ENCODE measurements at regions not wholly inside any gene's neighbourhood (a gene's known extent, or its start where the extent isn't known, plus 50 kb on each side); places are given as distances from the start of the nearest gene placed in this dataset.
A peak's percentile ranks its signal among the peaks of the same experiment; 100 is the strongest.
"Not testable (repeated sequence)": the region's sequence is repeated elsewhere in the genome, so short reads cannot be mapped to it uniquely, and the experiment has no call there.

DNA sequence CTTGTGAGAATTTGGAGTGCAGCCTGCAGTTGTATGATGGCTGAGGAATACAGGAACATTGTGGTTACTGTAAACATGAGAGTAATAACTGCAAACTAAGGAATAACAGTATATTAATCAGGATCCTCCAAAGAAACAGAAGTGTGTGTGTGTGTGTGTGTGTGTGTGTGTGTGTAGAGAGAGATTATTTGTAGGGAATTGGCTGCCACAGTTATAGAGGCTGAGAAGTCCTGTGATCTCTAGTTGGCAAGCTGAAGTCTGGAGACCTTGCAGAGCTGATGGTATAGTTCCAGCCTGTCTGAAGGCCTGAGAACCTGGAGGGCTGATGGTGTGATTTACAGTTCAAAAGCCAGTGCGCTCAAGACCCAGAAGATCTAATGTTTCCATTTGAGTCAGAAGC lies 273.3 kb upstream of the FRG1 start:
- H3K4me3 ChIP-seq (ENCODE audit: low read depth in 1 of 5, low read length in 5 of 5); H3K9me3 ChIP-seq (ENCODE audit: control insufficient read depth in 5 of 5, low read length in 5 of 5); H3K9ac ChIP-seq (ENCODE audit: low read length in 5 of 5); H3K27me3 ChIP-seq (ENCODE audit: control insufficient read depth in 5 of 5, insufficient read depth in 4 of 5, low read length in 5 of 5); H3K36me3 ChIP-seq (ENCODE audit: control insufficient read depth in 5 of 5, insufficient read depth in 5 of 5, low read length in 5 of 5); H3K27ac ChIP-seq (ENCODE audit: low read depth, low read length); H3K4me1 ChIP-seq (ENCODE audit: control insufficient read depth in 5 of 5, insufficient read depth in 5 of 5, low read length in 5 of 5): not testable (repeated sequence)

GRCh38 chr4:189697675-189698245 lies 242.9 kb upstream of the FRG1 start:
- H3K27me3 ChIP-seq (ENCODE audit: control insufficient read depth in 5 of 5, insufficient read depth in 4 of 5, low read length in 5 of 5); H3K9me3 ChIP-seq (ENCODE audit: control insufficient read depth in 5 of 5, low read length in 5 of 5); H3K4me1 ChIP-seq (ENCODE audit: control insufficient read depth in 5 of 5, insufficient read depth in 5 of 5, low read length in 5 of 5); H3K36me3 ChIP-seq (ENCODE audit: control insufficient read depth in 5 of 5, insufficient read depth in 5 of 5, low read length in 5 of 5); H3K27ac ChIP-seq (ENCODE audit: low read depth, low read length); H3K4me3 ChIP-seq (ENCODE audit: low read depth in 1 of 5, low read length in 5 of 5); H3K9ac ChIP-seq (ENCODE audit: low read length in 5 of 5): not testable (repeated sequence)

DNA sequence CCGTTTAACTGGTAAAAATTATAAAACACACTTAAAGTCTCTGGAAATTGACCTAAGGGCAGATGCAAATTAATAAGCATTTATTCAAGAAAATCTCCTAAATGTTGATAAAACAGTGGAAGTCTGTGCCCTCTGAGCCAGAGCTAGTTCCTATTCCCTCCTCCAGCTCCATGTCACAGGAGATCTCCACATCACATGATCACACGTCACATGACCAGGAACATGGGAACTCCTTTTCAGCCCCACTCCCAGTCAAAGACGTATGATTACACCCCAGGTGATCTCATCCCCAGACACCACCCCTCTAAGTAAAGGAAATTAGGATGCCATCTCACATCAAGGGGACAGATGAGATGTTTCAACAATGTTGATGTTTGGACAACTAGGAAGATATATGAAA lies 237.7 kb upstream of the FRG1 start:
- H3K9ac ChIP-seq (ENCODE audit: low read length in 5 of 5); H3K4me1 ChIP-seq (ENCODE audit: control insufficient read depth in 5 of 5, insufficient read depth in 5 of 5, low read length in 5 of 5); H3K9me3 ChIP-seq (ENCODE audit: control insufficient read depth in 5 of 5, low read length in 5 of 5); H3K36me3 ChIP-seq (ENCODE audit: control insufficient read depth in 5 of 5, insufficient read depth in 5 of 5, low read length in 5 of 5); H3K27me3 ChIP-seq (ENCODE audit: control insufficient read depth in 5 of 5, insufficient read depth in 4 of 5, low read length in 5 of 5); H3K4me3 ChIP-seq (ENCODE audit: low read depth in 1 of 5, low read length in 5 of 5); H3K27ac ChIP-seq (ENCODE audit: low read depth, low read length): not testable (repeated sequence)

- H3K4me3 ChIP-seq (ENCODE audit: low read depth in 1 of 5, low read length in 5 of 5); H3K27ac ChIP-seq (ENCODE audit: low read depth, low read length); H3K9ac ChIP-seq (ENCODE audit: low read length in 5 of 5); H3K36me3 ChIP-seq (ENCODE audit: control insufficient read depth in 5 of 5, insufficient read depth in 5 of 5, low read length in 5 of 5); H3K9me3 ChIP-seq (ENCODE audit: control insufficient read depth in 5 of 5, low read length in 5 of 5); H3K27me3 ChIP-seq (ENCODE audit: control insufficient read depth in 5 of 5, insufficient read depth in 4 of 5, low read length in 5 of 5); H3K4me1 ChIP-seq (ENCODE audit: control insufficient read depth in 5 of 5, insufficient read depth in 5 of 5, low read length in 5 of 5): not testable (repeated sequence)
Measured at GRCh38 chr4:189706821-189707220, 233.9 kb upstream of the FRG1 start.

- H3K36me3 ChIP-seq (ENCODE audit: control insufficient read depth in 5 of 5, insufficient read depth in 5 of 5, low read length in 5 of 5); H3K27ac ChIP-seq (ENCODE audit: low read depth, low read length); H3K4me3 ChIP-seq (ENCODE audit: low read depth in 1 of 5, low read length in 5 of 5); H3K9ac ChIP-seq (ENCODE audit: low read length in 5 of 5); H3K27me3 ChIP-seq (ENCODE audit: control insufficient read depth in 5 of 5, insufficient read depth in 4 of 5, low read length in 5 of 5); H3K4me1 ChIP-seq (ENCODE audit: control insufficient read depth in 5 of 5, insufficient read depth in 5 of 5, low read length in 5 of 5); H3K9me3 ChIP-seq (ENCODE audit: control insufficient read depth in 5 of 5, low read length in 5 of 5): not testable (repeated sequence)
Measured at GRCh38 chr4:189707227-189707626, 233.4 kb upstream of the FRG1 start.

DNA sequence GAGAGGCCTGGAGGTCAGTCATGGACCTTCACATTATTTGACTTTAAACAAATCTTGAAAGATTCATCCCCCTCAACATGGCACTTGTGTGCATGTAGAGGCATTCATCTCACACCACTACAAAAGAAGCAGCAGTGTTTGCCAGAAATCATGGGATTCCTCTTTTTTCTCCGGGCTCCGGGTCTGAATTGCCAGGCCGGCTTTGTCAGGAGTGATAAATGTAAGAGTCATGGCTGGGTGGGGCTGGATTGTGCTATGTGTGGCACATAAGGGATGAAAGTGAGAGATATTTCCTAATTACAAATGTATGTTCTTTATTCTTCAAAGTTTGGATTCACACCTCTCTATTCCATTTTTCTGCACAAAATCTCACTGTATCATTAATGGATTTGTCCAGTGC lies 228.7 kb upstream of the FRG1 start:
- H3K27me3 ChIP-seq (ENCODE audit: control insufficient read depth in 5 of 5, insufficient read depth in 4 of 5, low read length in 5 of 5); H3K4me3 ChIP-seq (ENCODE audit: low read depth in 1 of 5, low read length in 5 of 5); H3K36me3 ChIP-seq (ENCODE audit: control insufficient read depth in 5 of 5, insufficient read depth in 5 of 5, low read length in 5 of 5); H3K9ac ChIP-seq (ENCODE audit: low read length in 5 of 5); H3K27ac ChIP-seq (ENCODE audit: low read depth, low read length); H3K9me3 ChIP-seq (ENCODE audit: control insufficient read depth in 5 of 5, low read length in 5 of 5); H3K4me1 ChIP-seq (ENCODE audit: control insufficient read depth in 5 of 5, insufficient read depth in 5 of 5, low read length in 5 of 5): not testable (repeated sequence)

GRCh38 chr4:189721016-189721993 lies 219.4 kb upstream of the FRG1 start:
- peak overlapping the region in 1 of 5 donors; percentile 6 for H3K4me3 ChIP-seq (ENCODE audit: low read depth in 1 of 5, low read length in 5 of 5)

GRCh38 chr4:189722324-189723003 lies 218.2 kb upstream of the FRG1 start:
- H3K36me3 ChIP-seq (ENCODE audit: control insufficient read depth in 5 of 5, insufficient read depth in 5 of 5, low read length in 5 of 5); H3K4me1 ChIP-seq (ENCODE audit: control insufficient read depth in 5 of 5, insufficient read depth in 5 of 5, low read length in 5 of 5); H3K9me3 ChIP-seq (ENCODE audit: control insufficient read depth in 5 of 5, low read length in 5 of 5); H3K9ac ChIP-seq (ENCODE audit: low read length in 5 of 5); H3K27ac ChIP-seq (ENCODE audit: low read depth, low read length); H3K27me3 ChIP-seq (ENCODE audit: control insufficient read depth in 5 of 5, insufficient read depth in 4 of 5, low read length in 5 of 5): not testable (repeated sequence)
- peak overlapping the region in 1 of 5 donors; percentile 21 for H3K4me3 ChIP-seq (ENCODE audit: low read depth in 1 of 5, low read length in 5 of 5)

More at GRCh38 chr4:189721016-189721993, 219.4 kb upstream of the FRG1 start:
- not testable (repeated sequence) for H3K9me3 ChIP-seq (ENCODE audit: control insufficient read depth in 5 of 5, low read length in 5 of 5); H3K36me3 ChIP-seq (ENCODE audit: control insufficient read depth in 5 of 5, insufficient read depth in 5 of 5, low read length in 5 of 5); H3K27ac ChIP-seq (ENCODE audit: low read depth, low read length); H3K9ac ChIP-seq (ENCODE audit: low read length in 5 of 5); H3K27me3 ChIP-seq (ENCODE audit: control insufficient read depth in 5 of 5, insufficient read depth in 4 of 5, low read length in 5 of 5); H3K4me1 ChIP-seq (ENCODE audit: control insufficient read depth in 5 of 5, insufficient read depth in 5 of 5, low read length in 5 of 5)

DNA sequence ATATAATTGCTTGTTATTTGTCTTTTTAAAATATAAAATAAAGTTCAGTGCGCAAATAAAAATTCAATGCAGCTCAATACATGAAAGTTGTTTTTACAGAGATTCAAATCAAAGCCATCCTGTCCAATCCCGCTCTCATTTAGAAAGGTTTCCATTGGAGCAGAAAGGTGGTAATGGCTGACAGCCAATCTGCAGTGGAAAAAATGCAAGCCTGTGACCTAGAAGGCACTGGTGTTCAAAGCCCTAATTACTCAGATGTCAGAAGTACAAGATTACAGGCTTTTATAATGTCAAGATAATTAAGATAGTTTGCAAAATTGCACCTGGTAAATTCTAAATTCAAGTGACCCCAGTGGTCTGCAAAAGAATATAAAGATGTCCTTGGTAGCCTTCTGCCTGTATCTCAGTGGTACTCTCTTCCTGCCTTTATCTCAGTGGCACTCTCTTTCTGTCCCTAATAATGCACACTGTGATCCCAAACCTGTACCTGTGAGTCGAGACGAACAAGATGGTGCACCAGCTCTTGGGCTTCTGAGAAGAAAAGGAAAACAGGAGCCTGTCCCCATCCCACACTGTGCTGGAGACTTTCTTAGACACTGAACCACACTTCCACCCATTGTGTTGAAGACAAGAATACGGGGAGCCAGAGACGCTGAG lies 212.6 kb upstream of the FRG1 start:
- not testable (repeated sequence) for H3K27me3 ChIP-seq (ENCODE audit: control insufficient read depth in 5 of 5, insufficient read depth in 4 of 5, low read length in 5 of 5); H3K27ac ChIP-seq (ENCODE audit: low read depth, low read length); H3K9ac ChIP-seq (ENCODE audit: low read length in 5 of 5); H3K36me3 ChIP-seq (ENCODE audit: control insufficient read depth in 5 of 5, insufficient read depth in 5 of 5, low read length in 5 of 5); H3K9me3 ChIP-seq (ENCODE audit: control insufficient read depth in 5 of 5, low read length in 5 of 5); H3K4me1 ChIP-seq (ENCODE audit: control insufficient read depth in 5 of 5, insufficient read depth in 5 of 5, low read length in 5 of 5); H3K4me3 ChIP-seq (ENCODE audit: low read depth in 1 of 5, low read length in 5 of 5)

DNA sequence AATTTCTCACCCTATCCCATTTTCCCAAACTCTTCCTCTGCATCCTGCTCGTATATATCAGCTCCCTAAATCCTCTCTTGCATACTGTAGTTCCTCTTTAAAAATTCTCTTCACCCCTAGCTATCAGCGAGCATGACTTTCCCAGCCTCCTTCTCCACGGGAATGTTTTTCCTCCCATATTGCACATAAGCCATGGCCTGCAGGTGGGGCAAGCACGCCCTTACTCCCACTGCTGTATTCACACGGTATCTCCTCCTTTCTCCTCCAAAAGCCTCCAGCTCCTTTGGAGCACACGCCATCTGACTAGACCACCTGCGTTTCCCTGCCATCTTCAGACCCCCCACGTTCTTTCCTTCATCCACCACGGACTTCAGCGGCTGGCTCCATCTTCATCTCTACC lies 208.7 kb upstream of the FRG1 start:
- H3K36me3 ChIP-seq (ENCODE audit: control insufficient read depth in 5 of 5, insufficient read depth in 5 of 5, low read length in 5 of 5); H3K27ac ChIP-seq (ENCODE audit: low read depth, low read length); H3K9me3 ChIP-seq (ENCODE audit: control insufficient read depth in 5 of 5, low read length in 5 of 5); H3K4me1 ChIP-seq (ENCODE audit: control insufficient read depth in 5 of 5, insufficient read depth in 5 of 5, low read length in 5 of 5); H3K4me3 ChIP-seq (ENCODE audit: low read depth in 1 of 5, low read length in 5 of 5); H3K9ac ChIP-seq (ENCODE audit: low read length in 5 of 5); H3K27me3 ChIP-seq (ENCODE audit: control insufficient read depth in 5 of 5, insufficient read depth in 4 of 5, low read length in 5 of 5): not testable (repeated sequence)

Data from subcutaneous abdominal adipose tissue (tissue), 5 donors.